NCI-H2227 (cell line): ENCODE measurements at regions not wholly inside any gene's neighbourhood (a gene's known extent, or its start where the extent isn't known, plus 50 kb on each side); places are given as distances from the start of the nearest gene placed in this dataset.
"Not testable (repeated sequence)": the region's sequence is repeated elsewhere in the genome, so short reads cannot be mapped to it uniquely, and the experiment has no call there.

Experiments used
- DNase-seq: peaks from one replicate; lab custom pipeline; 2025; ENCODE audit not compliant: unreplicated experiment; lab: John Stamatoyannopoulos, UW

DNA sequence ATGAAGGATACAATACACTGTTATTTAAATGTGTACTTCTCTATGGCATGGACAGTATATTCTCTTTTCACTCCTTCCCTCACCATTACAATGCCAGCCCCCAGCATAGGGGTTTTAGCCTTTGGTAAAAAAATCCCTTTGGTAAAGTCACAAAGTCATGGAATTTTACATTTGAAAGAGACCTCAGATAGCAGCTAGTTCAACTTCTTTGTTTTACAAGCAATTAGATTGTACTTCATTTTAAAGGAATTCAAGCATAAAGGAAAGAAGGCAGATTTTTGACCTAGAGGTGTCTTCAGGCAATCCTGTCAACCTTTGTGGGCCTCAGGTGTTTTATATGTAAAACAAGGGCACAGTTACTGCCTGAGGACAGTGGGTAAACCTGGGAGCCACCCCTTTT lies 1188.4 kb upstream of the AUTS2 start:
- no peak for DNase-seq

GRCh38 chr7:68410693-68411092 lies 1187.6 kb upstream of the AUTS2 start:
- DNase-seq = not testable (repeated sequence)

- no peak for DNase-seq
These were observed 1186.5 kb upstream of the AUTS2 start for GRCh38 chr7:68411742-68412141.

DNA sequence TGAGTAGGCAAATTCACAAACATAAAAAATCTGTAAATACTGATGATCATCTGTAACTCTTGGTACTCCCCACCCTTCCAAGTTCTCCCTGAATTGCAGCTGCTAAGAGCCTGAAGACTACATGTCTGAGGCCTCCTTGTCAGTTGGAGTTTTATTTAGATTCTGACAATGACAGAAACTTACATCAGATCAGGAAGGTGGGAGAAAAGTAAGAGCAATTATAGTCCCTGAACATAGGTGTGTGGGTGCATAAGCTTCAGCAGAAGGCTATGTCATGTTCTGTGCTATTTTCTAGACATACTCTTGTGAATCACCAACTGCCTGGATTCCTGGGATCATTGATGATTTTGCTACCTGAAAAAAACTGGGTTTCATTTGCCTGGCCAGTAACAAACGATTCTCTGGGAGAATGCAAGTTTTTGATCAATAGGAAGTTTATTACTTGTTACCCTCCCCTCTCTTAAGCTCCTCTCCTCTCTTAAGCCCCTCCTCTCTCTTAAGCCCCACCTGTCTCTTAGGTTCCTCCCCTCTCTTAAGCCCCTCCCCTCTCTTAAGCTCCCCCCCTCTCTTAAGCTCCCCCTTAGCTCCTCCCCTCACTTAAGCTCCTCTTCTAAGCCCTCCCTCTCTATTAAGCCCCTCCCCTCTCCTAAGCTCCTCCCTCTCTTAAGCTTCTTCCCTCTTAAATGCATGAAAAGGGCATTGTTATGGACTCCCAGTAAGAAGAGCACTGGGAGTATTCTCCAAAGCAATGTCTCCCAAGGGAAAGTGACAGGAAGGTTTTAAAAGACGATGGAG lies 1183.4 kb upstream of the AUTS2 start:
- no peak for DNase-seq

- no peak for DNase-seq
These were observed 1181.3 kb upstream of the AUTS2 start for GRCh38 chr7:68417002-68417401.

DNA sequence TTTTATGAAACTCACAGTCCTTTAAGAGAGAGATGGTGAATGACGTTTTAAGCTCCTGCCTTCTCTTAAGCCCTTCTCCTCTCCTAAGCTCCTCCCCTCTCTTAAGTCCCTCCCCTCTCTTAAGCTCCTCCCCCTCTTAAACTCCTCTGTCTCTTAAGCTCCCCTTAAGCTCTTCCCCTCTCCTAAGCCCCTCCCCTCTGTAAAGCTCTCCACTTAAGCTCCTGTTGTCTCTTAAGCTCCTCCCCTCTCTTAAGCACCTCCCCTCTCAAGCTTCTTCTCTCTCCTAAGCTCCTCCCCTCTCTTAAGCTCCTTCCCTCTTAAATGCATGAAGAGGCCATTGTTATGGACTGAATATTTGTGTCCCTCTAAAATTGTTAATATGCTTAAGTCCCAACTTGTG lies 1180.6 kb upstream of the AUTS2 start:
- no peak for DNase-seq

DNA sequence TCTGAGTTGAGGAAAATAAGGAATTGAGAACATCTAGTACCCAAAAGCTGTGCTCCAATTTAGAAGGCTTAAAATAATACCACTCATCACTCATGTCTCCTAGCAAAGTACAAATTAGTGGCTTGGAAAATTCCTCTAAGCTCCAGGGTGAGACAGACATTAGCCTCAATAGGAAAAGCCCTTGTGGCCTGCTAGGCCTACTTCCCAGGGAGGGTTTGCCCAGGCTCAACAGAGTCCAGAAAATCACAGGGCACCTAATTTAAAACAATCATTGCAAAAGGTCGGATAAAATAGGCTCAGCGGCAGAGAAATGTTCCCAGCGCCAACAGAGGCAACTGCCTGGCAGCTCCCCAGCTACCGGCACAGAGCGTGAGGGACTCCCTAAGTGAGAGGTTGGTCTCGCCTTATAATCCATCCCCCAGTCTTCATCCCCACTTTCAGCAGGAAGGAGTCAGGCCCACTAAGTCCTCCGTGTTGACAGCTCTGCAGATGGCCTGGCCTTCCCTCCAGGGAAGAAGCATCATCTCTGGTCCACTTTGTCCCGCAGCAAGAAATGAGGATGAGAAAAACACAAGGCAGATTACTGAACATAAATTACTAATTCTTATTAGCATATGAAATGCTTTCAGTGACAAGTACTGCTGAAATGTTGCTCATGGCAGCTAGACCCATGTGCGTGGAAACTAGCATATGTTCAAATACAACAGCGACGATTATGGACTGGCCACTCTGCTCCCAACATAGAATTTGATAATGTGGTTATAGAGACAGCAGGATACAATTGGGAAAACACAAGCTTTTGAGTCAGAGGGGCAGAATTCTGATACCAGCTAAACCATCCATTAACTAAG lies 1177.7 kb upstream of the AUTS2 start:
- no peak for DNase-seq

DNA sequence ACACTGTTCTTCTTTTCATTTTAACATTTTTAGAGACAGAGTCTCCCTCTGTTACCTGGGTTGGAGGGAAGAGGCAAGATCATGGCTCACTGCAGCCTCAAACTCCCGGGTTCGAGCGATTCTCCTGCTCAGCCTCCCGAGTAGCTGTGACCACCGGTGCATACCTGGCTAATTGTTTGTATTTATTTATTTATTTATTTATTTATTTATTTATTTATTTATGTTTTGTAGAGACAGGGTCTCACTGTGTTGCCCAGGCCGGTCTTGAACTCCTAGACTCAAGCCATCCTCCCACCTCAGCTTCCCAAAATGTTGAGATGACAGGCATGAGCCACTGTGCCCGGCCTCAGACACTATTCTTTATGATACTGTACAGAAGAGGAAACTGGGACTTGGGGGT lies 1176.6 kb upstream of the AUTS2 start:
- DNase-seq = no peak

DNA sequence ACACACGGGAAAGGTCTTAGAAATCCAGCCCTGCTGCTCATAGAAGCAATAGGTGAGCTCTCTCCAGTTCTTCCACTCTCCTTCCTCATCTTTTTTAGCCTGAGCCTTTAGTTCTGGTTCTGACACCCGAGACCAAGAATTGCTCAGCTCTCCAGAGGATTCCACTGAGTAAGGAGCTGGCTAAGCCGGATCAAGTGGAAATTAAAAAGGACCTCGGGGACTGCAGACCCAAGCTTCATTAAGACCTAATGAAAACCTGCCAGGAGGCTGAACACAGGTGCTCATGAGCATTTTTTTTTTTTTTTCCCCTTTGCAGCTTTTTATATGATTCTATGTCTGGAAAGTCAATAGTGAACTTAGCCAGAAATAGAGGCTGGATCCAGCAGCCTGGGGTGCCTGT lies 1176.0 kb upstream of the AUTS2 start:
- no peak for DNase-seq

- DNase-seq = no peak
These were observed 1174.9 kb upstream of the AUTS2 start for GRCh38 chr7:68423356-68423755.

- no peak for DNase-seq
These were observed 1173.5 kb upstream of the AUTS2 start for GRCh38 chr7:68424658-68425297.

- DNase-seq = no peak
These were observed 1172.9 kb upstream of the AUTS2 start for GRCh38 chr7:68425377-68425776.

- no peak for DNase-seq
These were observed 1168.7 kb upstream of the AUTS2 start for GRCh38 chr7:68429411-68430117.

GRCh38 chr7:68432585-68432984 lies 1165.7 kb upstream of the AUTS2 start:
- DNase-seq = no peak

GRCh38 chr7:68433462-68434070 lies 1164.7 kb upstream of the AUTS2 start:
- no peak for DNase-seq

DNA sequence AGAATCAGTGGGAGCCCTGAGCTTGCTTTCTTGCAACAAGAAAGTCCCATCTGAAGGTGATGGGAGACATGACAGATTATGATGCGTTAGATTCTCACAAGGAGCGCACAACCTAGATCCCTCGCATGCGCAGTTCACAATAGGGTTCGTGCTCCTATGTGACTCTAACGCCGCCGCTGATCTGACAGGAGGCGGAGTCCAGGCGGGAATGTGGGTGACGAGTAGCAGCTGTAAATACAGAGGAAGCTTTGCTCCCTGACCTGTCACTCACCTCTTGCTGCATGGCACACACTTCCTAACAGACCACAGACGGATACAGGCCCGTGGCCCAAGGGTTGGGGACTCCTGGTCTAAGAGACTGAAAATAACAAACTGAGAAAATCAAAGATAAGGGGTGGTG lies 1163.4 kb upstream of the AUTS2 start:
- no peak for DNase-seq

GRCh38 chr7:68438016-68438415 lies 1160.3 kb upstream of the AUTS2 start:
- DNase-seq = no peak

- DNase-seq = no peak
These were observed 1159.5 kb upstream of the AUTS2 start for GRCh38 chr7:68438811-68439210.

DNA sequence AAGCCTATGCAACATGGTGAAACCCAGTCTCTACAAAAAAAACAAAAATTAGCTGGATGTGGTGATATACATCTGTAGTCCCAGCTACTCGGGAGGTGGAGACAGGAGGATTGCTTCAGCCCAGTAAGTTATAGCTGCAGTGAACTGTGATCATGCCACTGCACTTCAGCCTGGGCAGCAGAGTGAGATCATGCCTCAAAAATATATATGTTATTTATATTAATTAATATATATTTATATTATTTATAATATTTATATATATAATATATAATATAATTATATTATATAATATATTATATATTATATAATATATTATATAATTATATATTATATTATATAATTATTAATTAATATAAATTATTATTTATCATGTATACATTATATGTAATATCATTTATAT lies 1158.4 kb upstream of the AUTS2 start:
- DNase-seq = no peak

GRCh38 chr7:68440866-68441265 lies 1157.4 kb upstream of the AUTS2 start:
- no peak for DNase-seq

DNA sequence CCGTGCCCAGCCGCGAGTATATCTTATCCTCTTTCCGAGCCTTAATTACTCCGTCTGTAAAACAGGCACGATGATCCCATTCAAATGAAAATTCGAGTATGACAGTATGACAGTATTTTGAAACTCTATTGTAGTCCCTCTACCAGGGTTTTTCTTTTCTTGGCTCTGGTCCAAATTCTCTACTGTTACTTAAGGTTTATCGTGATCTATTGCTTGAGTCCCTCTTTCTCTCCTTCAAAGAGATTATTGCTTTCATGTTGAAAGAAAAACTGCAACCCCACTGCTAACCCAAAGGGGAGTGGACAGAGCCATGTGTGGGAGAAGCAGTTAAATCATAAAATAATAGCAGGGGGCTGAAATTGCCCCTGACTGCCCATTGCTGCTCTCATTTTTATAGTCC lies 1156.6 kb upstream of the AUTS2 start:
- no peak for DNase-seq
